NCI-H510A treated with DMSO at 0.1 percent for 48 hours (cell line): ENCODE measurements at regions not wholly inside any gene's neighbourhood (a gene's known extent, or its start where the extent isn't known, plus 50 kb on each side); places are given as distances from the start of the nearest gene placed in this dataset.

ENCODE experiments used
- DNase-seq: peaks from one replicate; lab custom pipeline; 2025; lab: John Stamatoyannopoulos, UW

DNA sequence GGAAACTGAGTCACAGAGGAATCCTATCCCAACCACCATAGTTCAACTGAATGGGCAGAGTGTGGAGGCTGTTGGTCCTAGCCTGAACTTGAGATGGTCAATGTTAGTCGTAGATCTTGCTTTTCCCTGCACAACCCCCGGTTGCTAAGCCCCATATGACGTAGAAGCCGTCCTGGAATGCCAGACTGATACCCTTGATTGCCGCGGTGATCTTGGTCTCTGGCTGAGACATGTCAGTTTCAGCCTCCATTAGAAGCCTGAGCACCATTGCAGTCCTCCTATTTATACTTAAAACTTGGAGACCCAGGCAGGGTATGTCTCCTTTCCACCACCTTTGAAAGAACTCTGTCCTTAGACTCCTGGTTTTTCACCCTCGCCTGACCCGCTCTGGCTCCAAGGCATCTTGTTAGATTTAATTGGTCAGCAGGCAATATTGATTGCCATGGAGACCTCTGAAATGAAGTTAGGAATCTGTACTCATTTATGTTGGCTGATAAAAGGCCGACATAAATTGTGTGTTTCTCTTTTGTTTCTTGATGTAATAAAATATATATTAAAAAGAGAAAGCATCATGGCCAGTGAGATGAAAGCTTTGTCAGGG lies 53.4 kb downstream of the RPLP1 start:
- no peak for DNase-seq

DNA sequence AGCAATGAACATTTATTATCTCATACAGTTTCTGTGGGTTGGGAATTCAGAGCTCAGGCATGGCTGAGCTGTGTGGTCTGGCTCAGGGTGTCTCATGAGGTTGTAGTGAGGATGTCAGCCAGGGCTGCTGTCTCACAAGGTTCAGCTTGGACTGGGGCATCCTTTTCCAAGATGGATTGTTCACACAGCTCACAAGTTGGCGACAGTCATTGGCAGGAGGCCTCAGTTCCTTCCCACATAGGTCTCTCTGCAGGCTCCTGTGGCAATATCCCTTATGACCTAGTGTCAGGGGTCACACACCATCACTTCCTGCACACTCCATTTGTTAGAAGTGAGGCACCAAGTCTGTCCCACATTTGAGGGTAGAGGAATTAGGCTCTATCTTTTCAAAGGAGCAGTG lies 56.0 kb downstream of the RPLP1 start:
- DNase-seq, result no peak

DNA sequence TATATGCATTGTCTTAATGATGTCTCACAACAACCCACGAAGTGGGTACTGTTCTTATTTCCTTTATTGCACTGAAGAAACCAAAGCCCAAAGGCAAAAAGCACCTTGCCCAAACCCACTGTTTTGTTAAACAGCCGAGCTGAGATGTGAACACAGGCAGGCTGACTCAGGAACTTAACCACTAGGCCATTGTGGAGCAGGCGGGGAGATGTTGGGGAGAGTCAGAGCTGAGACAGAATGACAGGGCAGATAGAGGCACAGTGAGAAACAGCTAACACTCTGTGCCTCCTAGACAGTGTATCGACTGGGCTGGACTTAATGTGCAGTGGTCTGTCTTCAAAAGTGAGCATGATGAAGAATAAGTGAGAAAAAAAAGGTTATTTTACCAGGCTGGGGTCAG lies 56.5 kb downstream of the RPLP1 start:
- no peak for DNase-seq

DNA sequence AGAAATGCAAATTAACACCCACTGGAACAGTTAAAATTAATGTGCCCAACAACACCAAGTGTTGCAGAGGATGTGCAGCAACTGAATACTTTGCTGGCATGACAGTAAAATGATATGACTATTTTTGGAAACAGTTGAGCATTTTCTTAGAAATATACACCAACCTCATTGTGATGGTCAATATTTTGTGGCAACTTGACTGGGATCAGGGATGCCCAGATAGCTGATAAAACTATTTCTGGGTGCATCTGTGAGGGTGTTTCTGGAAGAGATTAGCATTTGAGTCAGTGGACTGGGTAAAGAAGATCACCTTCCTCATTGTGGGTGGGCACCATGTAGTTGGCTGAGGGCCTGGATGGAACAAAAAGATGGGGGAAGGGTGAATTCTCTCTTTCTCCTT lies 57.9 kb downstream of the RPLP1 start:
- no peak for DNase-seq

DNA sequence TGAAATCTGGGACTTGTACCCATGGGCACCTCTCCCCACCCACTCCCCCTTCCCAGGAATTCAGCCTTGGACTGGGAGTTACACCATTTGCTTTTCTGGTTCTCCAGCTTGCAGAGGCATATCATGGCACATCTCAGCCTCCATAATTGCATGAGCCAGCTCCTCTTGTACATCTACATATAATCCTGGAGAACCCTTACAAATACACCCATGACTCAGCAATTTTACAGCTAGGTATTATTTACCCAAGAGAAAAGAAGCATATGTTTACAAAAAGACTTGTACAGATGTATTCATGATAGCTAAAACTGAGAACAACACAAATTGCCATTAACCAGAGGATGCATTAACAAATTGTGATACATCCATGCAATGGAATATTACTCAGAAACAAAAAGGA lies 58.4 kb downstream of the RPLP1 start:
- no peak for DNase-seq

DNA sequence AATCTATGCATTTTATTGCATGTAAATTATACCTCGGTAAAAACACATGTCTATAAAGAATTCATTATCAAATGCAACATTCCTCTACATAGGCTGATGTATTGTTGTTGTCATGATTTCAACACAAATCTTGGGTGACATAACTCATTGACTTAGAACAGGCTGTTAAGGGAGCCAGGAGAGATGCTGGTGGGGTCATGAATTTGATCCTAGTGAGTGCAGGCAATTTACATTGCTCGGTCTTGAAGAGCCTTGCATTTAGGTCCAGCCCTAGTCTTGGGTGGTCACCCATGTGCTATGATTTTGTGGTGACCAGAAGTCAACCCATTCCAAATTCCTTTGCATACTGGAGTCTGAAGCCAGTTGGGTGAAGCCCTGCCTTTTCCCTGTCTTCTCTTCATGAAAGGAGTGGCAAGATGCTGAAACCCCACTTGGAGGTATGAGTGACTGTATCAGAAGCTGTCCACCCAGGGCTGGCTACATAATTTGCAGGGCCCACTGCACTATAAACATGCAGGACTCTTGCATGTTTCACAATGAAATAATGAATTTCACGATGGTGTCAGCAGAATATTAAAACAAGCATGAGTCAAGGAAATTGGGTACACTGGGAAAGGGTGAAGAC lies 59.2 kb downstream of the RPLP1 start:
- no peak for DNase-seq

DNA sequence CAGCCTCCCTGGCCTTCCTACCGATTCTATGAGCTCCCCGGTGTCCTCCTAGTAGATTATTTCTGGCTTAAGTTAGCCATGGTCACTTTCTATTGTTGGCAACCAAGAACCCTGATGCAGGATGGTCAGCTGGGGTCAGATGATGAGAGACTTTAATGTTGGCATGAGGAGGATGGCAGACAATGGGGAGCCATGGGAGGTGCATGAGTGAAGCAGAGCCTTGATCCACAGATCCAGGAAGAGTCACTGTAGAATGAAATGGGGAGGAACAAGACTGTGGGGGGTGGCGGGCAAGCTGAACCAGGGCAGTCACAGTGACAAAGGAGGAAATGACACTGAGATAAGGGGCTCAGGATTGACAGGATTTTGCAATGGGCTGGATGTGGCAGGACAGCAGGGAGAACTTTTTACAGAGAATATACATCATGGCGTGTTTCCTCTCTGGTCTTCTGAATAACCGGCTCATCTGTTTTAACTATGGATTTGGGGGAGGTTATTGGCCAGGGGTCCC lies 60.9 kb downstream of the RPLP1 start:
- no peak for DNase-seq

DNA sequence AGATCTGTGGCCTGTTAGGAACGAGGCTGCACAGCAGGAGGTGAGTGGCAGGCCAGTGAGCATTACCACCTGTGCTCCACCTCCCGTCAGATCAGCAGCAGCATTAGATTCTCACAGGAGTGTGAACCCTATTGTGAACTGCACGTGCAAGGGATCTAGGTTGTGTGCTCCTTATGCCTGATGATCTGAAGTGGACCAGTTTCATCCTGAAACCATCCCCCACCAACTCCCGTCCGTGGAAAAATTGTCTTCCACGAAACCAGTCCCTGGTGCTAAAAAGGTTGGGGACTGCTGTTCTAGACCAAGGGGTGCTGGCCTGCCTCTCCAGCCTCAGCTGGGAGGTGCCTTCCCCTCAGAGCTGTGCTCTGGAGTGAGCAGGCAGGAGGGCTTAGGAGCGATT lies 61.4 kb downstream of the RPLP1 start:
- no peak for DNase-seq

DNA sequence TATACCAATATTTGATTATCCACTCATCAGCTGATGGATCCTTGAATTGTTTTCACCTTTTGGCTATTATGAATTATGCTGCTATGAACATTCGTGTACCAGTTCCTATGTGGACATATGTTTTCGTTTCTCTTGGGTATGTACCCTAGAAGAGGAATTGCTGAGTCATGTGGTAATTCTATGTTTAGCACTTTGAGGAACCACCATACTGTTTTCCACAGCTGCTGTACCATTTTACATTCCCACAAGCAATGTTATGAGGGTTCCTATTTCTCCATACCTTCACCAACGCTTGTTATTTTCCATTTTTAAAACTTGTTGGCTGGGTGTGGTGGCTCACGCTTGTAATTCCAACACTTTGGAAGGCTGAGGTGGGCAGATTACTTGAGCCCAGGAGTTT lies 62.9 kb downstream of the RPLP1 start:
- no peak for DNase-seq

DNA sequence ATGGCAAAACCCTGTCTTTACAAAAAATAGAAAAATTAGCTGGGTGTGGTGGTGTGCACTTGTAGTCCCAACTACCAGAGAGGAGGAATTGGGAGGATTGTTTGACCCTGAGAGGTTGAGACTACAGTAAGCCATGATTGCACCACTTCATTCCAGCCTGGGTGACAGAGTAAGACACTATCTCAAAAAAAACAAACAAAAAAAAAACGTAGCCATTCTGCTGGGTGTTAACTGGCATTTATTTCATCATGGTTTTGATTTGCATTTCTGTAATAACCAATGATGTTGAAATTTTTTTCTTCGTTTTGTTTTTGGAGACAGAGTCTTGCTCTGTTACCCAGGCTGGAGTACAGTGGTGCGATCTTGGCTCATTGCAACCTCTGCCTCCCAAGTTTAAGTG lies 63.3 kb downstream of the RPLP1 start:
- DNase-seq, result no peak

DNA sequence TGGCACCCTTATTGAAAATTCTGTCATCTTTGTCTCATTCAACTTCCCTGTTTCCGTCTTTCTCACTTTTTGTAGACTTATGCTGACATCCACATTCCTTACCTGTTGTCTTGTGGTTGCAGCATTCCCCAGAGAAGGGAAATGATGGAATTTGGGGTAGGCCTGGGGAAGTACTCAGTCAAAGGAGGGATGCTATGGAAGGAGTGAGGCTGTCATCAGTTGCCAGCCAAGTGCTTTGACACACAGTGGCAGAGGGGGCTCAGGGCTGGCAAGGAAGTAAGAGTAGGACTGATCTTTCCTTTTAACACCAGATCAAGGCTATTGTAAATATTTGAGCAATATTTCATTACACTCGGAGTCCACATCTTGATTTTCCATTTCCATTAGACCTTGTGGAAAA lies 64.4 kb downstream of the RPLP1 start:
- DNase-seq, result no peak

DNA sequence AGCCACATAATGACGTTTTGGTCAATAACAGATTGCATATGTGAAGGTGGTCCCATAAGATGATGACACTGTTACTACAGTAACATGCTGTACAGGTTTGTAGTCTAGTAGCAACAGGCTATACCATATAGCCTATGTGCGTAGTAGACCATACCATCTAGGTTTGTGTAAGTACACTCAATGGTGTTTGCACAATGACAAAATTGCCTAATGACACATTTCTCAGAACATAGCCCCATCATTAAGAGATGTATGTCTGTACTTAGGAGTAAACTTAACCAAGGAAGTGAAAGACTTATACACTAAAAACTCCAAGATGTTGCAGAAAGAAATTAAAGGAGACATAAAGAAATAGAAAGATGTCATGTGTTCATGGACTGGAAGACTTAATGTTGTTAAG lies 66.2 kb downstream of the RPLP1 start:
- no peak for DNase-seq

DNA sequence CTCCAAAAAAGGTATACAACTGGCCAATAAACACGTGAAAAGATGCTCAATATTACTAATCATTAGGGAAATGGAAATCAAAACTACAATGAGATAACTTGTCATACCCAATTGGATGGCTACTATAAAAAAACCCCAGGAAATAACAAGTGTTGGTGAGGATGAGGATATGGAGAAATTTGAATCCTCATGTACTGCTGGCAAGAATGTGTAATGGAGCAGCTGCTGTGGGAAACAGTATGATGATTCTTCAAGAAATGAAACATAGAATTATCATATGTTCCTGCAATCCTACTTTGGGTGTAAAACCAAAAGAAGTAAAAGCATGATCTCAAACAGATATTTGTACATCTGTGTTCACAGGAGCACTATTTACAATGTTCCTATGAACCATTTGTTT lies 67.4 kb downstream of the RPLP1 start:
- DNase-seq, result no peak

DNA sequence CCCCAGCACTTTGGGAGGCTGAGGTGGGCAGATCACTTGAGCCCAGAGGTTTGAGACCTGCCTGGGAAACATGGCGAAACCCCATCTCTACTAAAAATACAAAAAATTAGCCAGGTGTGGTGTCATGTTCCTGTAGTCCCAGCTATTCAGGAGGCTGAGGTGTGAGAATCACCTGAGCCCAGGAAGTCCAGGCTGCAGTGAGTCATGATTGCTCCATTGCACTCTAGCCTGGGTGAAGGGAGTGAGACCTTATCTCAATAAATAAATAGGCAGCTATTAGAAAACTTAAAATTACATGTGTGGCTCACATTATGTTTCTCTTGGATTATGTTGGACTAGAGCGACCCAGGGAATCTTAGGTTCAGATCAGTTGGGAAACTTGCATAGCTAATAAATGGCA lies 69.7 kb downstream of the RPLP1 start:
- no peak for DNase-seq

DNA sequence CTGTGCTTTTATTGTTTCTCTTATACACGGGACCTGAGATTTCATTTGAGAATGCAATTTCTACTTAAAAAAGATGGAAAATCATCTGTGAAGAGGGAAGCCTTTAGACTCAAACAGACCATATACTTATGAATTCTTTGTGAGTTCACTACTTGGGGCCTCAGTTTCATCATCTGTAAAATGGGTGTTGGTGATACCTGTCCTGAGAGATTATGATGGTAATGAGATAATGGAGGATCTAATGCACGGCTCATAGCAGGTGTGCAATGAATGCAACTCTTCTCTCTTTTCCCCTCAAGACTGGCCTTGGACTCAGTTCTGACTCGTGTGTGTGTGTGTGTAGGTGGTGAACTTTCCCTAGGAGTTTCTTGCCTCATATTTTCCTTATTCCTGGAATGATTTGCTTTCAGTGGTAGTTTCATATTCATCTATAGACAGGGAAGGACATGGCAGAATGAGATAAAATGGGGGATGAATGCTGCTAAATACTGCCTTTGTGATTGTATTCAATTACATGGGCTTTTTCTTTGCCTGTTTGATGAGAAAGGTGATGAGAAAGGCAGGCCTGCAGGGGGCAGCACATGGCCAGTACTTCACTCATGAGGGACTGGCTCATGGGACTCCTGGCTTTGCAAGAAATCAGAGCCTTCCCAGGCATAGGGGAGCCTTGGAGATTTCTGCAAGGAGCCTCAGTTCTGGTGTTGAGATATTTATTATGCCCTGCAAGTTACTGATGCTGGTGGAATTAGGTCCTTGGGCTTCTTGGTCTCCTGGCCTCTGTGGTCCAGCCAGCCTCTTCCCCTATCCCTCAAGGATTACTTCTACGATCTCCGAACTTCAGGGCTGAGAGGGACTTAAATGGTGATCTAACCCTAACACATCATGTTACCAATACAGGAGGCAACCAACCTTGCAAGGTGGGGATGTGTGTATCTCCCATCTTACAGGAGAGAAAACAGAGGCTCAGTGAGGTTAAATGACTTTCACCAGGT lies 70.7 kb downstream of the RPLP1 start:
- peak; percentile 44 for DNase-seq

DNA sequence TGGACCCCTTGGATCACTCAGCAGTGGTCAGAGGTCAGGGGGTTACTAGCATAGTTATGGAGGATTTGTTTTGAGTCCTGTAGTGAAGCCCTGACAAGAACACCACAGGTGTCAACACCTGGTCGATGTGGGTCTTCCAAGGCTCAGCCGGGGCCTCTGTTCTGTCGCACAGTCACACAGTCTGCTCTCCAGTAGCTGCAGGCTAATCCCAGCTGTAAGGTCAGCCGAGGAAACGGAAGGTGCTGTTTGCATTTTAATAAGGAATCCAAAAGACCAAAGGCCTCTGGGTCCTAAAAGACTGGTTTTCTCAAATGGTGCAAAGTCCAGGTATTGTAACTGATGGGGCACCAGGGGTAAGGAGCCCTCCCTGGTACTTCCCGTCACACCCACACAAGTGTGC lies 71.7 kb downstream of the RPLP1 start:
- DNase-seq, result no peak

DNA sequence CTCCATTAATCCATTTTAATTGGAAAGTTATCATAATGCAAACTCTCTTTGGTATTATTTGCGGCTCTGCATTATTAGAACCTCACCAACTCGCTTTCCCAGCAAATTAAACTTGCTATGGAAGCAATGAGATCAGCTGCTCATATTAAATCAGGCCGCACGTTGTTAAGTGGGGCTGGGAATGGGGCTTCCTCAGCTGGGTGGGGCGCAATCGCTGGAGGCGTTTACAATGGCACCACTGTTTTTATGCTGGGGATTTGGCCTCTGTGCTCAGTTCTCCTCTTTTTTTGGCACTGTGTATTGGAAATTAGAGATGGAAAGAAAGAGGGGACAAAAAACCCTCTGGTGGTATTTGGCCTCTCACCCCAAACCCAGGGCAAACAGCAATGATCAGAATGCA lies 72.2 kb downstream of the RPLP1 start:
- no peak for DNase-seq

DNA sequence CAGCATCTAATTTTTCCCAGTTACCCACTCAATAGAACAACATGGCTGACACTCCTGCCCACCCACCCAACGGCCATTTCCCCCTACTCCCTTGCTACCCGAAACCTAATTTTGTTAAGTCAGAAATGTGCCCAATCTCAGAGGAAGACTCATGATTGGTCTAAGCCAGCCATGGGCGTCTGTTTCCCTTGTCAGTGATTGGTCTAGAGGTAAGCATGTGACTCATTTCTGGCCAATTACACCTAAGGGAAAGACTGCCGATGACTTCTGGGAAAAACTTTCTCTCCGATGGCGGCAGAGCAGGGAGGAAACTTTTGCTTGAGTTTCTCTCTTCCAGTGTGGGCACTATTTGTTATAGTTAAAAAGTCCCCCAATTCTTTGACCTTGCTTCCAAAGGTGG lies 72.9 kb downstream of the RPLP1 start:
- no peak for DNase-seq

DNA sequence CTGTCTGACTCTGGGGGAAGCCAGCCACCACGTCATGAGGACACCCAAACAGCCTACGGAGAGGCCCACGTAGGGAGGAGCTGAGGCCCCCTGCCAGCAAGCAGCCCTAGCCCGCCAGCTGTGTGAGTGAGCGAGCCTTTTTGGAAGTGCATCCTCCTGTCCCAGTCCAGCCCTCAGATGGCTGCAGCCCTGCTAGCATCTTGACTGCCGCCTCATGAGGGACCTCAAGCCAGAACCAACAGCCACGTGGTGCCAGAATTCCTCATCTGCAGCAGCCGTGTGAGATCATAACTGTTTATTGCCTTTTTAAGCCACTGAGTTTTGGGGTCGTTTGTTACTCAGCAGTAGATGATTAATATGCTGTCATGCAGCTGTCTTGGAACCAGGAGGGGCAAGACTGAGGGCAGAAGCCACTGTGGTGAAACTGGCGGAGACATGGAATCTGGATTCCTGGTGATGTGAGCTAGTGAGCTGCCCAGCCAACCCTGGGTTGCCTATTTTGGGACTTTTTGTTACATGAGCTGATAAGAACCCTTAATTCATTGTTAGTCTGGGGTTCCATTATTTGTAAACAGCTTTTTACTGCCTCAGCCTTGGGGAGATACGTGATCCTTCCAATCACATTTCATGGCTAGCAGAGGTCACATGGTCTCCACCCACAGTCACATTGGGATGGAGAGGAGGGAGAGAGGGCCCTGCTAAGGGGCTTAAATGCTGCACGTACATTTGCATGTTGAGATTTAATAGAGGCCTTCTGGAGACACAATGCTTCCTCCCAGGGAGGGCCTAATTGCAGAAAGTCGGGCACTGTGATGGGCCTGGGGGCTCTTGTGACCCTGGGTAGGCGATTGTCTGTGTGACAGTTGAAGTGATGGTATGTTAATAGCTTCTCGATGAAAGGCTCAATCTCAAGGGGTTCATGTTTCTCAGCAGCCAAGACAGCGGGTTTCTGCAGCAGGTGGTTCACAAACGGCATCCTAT lies 73.8 kb downstream of the RPLP1 start:
- no peak for DNase-seq

DNA sequence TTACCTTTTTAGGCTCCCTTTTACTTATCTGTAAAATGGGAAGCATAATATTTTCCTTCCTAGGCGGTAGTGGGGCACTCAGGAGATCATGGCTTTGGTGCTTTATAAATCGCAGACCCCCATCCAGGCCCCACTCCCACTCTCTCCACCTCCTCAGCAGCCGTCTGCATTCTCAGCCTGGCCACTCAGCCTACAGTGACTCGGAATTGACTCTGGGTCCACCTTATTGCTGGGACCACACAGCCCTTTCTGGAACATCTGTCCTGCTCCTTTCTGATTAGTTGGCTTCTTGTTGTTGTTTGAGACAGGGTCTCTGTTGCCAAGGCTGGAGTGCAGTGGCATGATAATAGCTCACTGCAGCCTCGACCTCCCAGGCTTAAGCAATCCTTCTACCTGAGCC lies 76.5 kb downstream of the RPLP1 start:
- DNase-seq, result no peak

DNA sequence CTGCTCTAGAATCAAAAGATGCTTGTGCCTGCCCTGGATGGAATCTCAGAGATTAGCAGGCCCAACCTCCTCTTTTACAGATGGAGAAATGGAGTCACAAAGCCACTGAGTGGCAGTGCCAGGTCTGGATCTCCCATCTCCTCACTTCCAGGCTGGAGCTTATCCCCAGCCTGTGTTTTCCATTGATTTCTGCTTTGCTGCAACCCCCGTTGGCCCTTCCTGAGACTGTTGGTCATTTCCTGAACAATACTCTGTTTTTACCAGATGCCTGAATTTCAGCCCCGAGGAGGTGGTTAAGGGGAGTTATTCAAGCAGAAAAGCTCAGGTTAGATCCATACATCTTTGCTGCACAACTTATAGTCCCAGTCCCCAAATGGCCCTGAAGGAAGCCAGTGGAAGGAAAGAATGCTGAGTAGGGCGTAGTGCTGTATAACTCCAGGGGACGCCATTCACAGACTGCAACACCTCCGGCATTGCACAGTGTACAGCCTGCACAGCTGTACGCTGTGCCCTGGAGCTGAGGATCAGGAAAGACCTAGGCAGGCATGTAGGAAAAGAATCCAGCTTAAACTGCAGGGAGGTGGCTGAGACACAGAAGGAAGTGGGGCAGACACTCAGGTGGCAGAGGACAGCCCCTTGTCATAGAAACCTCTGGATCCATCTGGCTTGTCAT lies 77.5 kb downstream of the RPLP1 start:
- no peak for DNase-seq
